HG03066 (cell line): ENCODE measurements at regions not wholly inside any gene's neighbourhood (a gene's known extent, or its start where the extent isn't known, plus 50 kb on each side); places are given as distances from the start of the nearest gene placed in this dataset.
A peak's percentile ranks its signal among the peaks of the same experiment; 100 is the strongest.

ENCODE experiments used
- ATAC-seq: cut with Tn5 transposase; IDR thresholded peaks from one replicate; pipeline ENCODE4 v1.9.1; 2021; ENCODE audit warnings: low read depth; ENCODE audit not compliant: unreplicated experiment

- ATAC-seq = no peak
Observed at GRCh38 chr10:28922127-28922526, 244.8 kb downstream of the BAMBI start.

- ATAC-seq = no peak
Observed at GRCh38 chr10:28922861-28923260, 245.5 kb downstream of the BAMBI start.

GRCh38 chr10:28924717-28925116 lies 247.4 kb downstream of the BAMBI start:
- ATAC-seq = no peak

- ATAC-seq = no peak
Observed at GRCh38 chr10:28925121-28925663, 247.9 kb downstream of the BAMBI start.

GRCh38 chr10:28926932-28927331 lies 249.6 kb downstream of the BAMBI start:
- no peak for ATAC-seq

- ATAC-seq = no peak
Observed at GRCh38 chr10:28928484-28928883, 251.2 kb downstream of the BAMBI start.

- ATAC-seq = no peak
Observed at GRCh38 chr10:28929942-28930341, 252.6 kb downstream of the BAMBI start.

GRCh38 chr10:28930514-28931495 lies 253.5 kb downstream of the BAMBI start:
- ATAC-seq = no peak

GRCh38 chr10:28935061-28935460 lies 257.7 kb downstream of the BAMBI start:
- no peak for ATAC-seq

- ATAC-seq = no peak
Observed at GRCh38 chr10:28937959-28938358, 260.6 kb downstream of the BAMBI start.

GRCh38 chr10:28938745-28939144 lies 261.4 kb downstream of the BAMBI start:
- ATAC-seq = no peak

GRCh38 chr10:28939281-28940157 lies 262.2 kb downstream of the BAMBI start:
- no peak for ATAC-seq

- no peak for ATAC-seq
Observed at GRCh38 chr10:28940158-28940888, 263.0 kb downstream of the BAMBI start.

GRCh38 chr10:28942012-28942411 lies 264.7 kb downstream of the BAMBI start:
- no peak for ATAC-seq

- ATAC-seq = no peak
Observed at GRCh38 chr10:28945959-28946358, 268.6 kb downstream of the BAMBI start.

- ATAC-seq = no peak
Observed at GRCh38 chr10:28946479-28946878, 269.2 kb downstream of the BAMBI start.

GRCh38 chr10:28947171-28947570 lies 269.9 kb downstream of the BAMBI start:
- ATAC-seq = no peak

GRCh38 chr10:28948046-28948445 lies 270.7 kb downstream of the BAMBI start:
- no peak for ATAC-seq

- peak; percentile 63 for ATAC-seq
Observed at GRCh38 chr10:28949005-28950004, 272.0 kb downstream of the BAMBI start.
